Ovary (tissue), 3 donors: ENCODE measurements at regions not wholly inside any gene's neighbourhood (a gene's known extent, or its start where the extent isn't known, plus 50 kb on each side); places are given as distances from the start of the nearest gene placed in this dataset.

Experiments
- POLR2A ChIP-seq: fragments of 450-650 bp; IDR thresholded peaks from one replicate; pipeline ENCODE4 v1.6.1; 2017; ENCODE audit warnings: antibody characterized with exemption, mild to moderate bottlenecking, moderate library complexity
- TF ChIP-seq, protein P1 (sequence below), 3 donors: fragments of 450-650 bp in 2 of 3; fragments of 200-600 bp in 1 of 3; IDR thresholded peaks; one replicate each; pipeline versions ENCODE4 v1.5.1 to v1.8.0; 2016 to 2022; ENCODE audit warnings: antibody characterized with exemption in 3 of 3, mild to moderate bottlenecking in 1 of 3
- donor health status: DM: no; HTN: no; CAD: no.

DNA sequence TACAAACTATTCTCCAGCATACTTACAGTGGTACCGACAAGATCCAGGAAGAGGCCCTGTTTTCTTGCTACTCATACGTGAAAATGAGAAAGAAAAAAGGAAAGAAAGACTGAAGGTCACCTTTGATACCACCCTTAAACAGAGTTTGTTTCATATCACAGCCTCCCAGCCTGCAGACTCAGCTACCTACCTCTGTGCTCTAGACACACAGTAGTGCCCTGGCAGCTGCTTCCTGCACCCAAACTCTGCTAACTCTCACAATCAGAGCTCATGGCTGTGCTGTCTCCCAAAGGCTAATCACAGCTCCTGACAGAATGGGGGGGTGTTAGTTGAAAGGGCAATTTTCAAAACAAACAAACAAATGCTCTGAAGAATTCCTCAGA lies 95.2 kb upstream of the OR4E1 start:
- TF ChIP-seq POLR2A = no peak
- TF ChIP-seq, protein P1, sequence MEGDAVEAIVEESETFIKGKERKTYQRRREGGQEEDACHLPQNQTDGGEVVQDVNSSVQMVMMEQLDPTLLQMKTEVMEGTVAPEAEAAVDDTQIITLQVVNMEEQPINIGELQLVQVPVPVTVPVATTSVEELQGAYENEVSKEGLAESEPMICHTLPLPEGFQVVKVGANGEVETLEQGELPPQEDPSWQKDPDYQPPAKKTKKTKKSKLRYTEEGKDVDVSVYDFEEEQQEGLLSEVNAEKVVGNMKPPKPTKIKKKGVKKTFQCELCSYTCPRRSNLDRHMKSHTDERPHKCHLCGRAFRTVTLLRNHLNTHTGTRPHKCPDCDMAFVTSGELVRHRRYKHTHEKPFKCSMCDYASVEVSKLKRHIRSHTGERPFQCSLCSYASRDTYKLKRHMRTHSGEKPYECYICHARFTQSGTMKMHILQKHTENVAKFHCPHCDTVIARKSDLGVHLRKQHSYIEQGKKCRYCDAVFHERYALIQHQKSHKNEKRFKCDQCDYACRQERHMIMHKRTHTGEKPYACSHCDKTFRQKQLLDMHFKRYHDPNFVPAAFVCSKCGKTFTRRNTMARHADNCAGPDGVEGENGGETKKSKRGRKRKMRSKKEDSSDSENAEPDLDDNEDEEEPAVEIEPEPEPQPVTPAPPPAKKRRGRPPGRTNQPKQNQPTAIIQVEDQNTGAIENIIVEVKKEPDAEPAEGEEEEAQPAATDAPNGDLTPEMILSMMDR (IDR thresholded peaks at IDR 0.05) = no peak
